MM.1S (cell line): ENCODE measurements at regions not wholly inside any gene's neighbourhood (a gene's known extent, or its start where the extent isn't known, plus 50 kb on each side); places are given as distances from the start of the nearest gene placed in this dataset.

Experiments
- DNase-seq: peaks from one replicate; pipeline ENCODE4 v3.0.0-alpha.2; 2015
- H2AFZ ChIP-seq: fragments of 300-600 bp; sonication (generic); 2 replicates; pipeline ENCODE4 v1.6.0; 2016; ENCODE audit warnings: antibody characterized with exemption, low read length
- H3F3A ChIP-seq: fragments of 300-600 bp; sonication (generic); 2 replicates; pipeline ENCODE4 v1.6.1; 2016; ENCODE audit warnings: mild to moderate bottlenecking, antibody characterized with exemption, low read length, moderate library complexity, mixed read lengths; ENCODE audit not compliant: insufficient read depth
- H3K27ac ChIP-seq: fragments of 300-600 bp; sonication (generic); 2 replicates; pipeline ENCODE4 v1.5.1; 2016; ENCODE audit warnings: mild to moderate bottlenecking, low read length
- H3K27me3 ChIP-seq: fragments of 300-600 bp; sonication (generic); replicated peaks from 2 replicates; pipeline ENCODE4 v1.6.0; 2016; ENCODE audit warnings: low read length; ENCODE audit not compliant: insufficient read depth
- H3K36me3 ChIP-seq: fragments of 300-600 bp; sonication (generic); replicated peaks from 2 replicates; pipeline ENCODE4 v1.6.1; 2016; ENCODE audit warnings: mild to moderate bottlenecking, low read length, mixed read lengths; ENCODE audit not compliant: insufficient read depth
- H3K4me1 ChIP-seq: fragments of 300-600 bp; sonication (generic); 2 replicates; pipeline ENCODE4 v1.6.1; 2016; ENCODE audit warnings: low read length, mixed read lengths
- H3K4me2 ChIP-seq: fragments of 300-600 bp; sonication (generic); 2 replicates; pipeline ENCODE4 v1.6.0; 2016; ENCODE audit warnings: low read depth, low read length
- H3K4me3 ChIP-seq: fragments of 300-600 bp; sonication (generic); 2 replicates; pipeline ENCODE4 v1.5.1; 2016; ENCODE audit warnings: low read length, mixed read lengths
- H3K79me2 ChIP-seq: fragments of 300-600 bp; sonication (generic); 2 replicates; pipeline ENCODE4 v1.6.1; 2016; ENCODE audit warnings: mixed run types, low read length, mixed read lengths
- H3K9ac ChIP-seq: fragments of 300-600 bp; sonication (generic); 2 replicates; pipeline ENCODE4 v1.6.1; 2016; ENCODE audit warnings: low read length, mixed read lengths
- H3K9me2 ChIP-seq: fragments of 300-600 bp; sonication (generic); replicated peaks from 2 replicates; pipeline ENCODE4 v1.6.1; 2016; ENCODE audit warnings: mild to moderate bottlenecking, low read length, mixed read lengths; ENCODE audit not compliant: insufficient read depth
- H3K9me3 ChIP-seq: fragments of 300-600 bp; sonication (generic); replicated peaks from 2 replicates; pipeline ENCODE4 v1.6.1; 2016; ENCODE audit warnings: mild to moderate bottlenecking, low read length, mixed read lengths; ENCODE audit not compliant: insufficient read depth
- H4K20me1 ChIP-seq: fragments of 300-600 bp; sonication (generic); 2 replicates; pipeline ENCODE4 v1.6.1; 2016; ENCODE audit warnings: mild to moderate bottlenecking, low read length, moderate library complexity, mixed read lengths; ENCODE audit not compliant: insufficient read depth
- EZH2 ChIP-seq: fragments of 300-600 bp; sonication (generic); optimal IDR thresholded peaks from 2 replicates; pipeline ENCODE3; 2017; ENCODE audit warnings: low read depth, mild to moderate bottlenecking, antibody characterized with exemption, low read length, mixed read lengths
- EZH2phosphoT487 ChIP-seq: fragments of 300-600 bp; sonication (generic); IDR thresholded peaks from 2 replicates; pipeline ENCODE4 v1.6.1; 2018; ENCODE audit warnings: antibody characterized with exemption, low read length
- TF ChIP-seq, protein P1 (sequence below): fragments of 300-600 bp; sonication (generic); IDR thresholded peaks from 2 replicates; pipeline ENCODE4 v1.5.1; 2016; ENCODE audit warnings: antibody characterized with exemption, low read length, mixed read lengths

GRCh38 chr16:79871906-79872305 lies 271.4 kb upstream of the MAF start:
- Histone ChIP-seq H3K4me1 (peaks cover 17% of the 10 kb centered on the region), H2AFZ (no peak overlapping the region), H3K27me3 (no peaks in the 10 kb centered on the region), H3K79me2 (no peaks in the 10 kb centered on the region), H3K4me2 (no peak overlapping the region), H3K4me3 (no peak overlapping the region), H3K36me3 (no peaks in the 10 kb centered on the region), H3K9me3 (no peaks in the 10 kb centered on the region), H3F3A (no peaks in the 10 kb centered on the region), H3K9me2 (no peaks in the 10 kb centered on the region), H3K27ac (no peak overlapping the region), H4K20me1 (no peaks in the 10 kb centered on the region), H3K9ac (no peak overlapping the region)
- no peak for TF ChIP-seq EZH2
- no peak for TF ChIP-seq EZH2phosphoT487
- TF ChIP-seq, protein P1, sequence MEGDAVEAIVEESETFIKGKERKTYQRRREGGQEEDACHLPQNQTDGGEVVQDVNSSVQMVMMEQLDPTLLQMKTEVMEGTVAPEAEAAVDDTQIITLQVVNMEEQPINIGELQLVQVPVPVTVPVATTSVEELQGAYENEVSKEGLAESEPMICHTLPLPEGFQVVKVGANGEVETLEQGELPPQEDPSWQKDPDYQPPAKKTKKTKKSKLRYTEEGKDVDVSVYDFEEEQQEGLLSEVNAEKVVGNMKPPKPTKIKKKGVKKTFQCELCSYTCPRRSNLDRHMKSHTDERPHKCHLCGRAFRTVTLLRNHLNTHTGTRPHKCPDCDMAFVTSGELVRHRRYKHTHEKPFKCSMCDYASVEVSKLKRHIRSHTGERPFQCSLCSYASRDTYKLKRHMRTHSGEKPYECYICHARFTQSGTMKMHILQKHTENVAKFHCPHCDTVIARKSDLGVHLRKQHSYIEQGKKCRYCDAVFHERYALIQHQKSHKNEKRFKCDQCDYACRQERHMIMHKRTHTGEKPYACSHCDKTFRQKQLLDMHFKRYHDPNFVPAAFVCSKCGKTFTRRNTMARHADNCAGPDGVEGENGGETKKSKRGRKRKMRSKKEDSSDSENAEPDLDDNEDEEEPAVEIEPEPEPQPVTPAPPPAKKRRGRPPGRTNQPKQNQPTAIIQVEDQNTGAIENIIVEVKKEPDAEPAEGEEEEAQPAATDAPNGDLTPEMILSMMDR: no peak
- no peak for DNase-seq

DNA sequence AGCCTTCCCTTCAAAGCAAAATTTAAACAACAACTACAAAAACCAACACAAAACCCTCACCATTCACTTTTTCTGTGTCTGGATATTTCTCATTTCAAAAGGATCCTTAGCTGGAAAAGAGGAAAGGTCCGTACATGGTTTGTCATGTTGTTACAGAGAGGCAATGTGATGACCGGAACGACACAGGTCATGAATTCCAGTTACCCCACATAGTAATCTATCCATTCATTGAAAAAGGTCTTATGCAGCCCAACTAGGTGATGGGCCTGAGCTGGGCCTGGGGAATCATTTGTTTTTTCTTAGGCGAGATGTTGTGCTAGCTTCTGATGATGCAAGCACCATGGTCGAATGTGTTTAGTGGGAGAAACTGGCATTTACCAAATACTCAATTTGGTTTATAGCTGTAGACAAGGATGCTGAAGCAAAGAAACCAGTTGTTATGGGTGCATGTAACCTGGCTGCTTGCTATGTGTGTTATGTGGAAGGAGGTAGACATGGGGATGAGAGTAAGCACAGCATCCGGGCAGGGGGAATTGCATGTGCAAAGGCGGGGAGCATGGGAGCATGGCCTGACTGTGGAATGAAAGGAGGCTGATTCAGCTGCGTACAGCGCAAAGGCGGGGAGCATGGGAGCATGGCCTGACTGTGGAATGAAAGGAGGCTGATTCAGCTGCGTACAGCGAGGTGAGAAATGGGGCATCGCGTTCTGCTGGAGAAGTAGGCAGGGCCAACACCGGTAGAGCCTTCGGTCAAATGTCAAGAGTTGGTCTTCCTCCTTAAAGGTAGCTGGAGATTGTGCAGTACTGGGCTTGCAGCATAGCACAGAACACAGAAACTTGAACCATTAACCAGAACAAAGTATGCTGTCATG lies 269.7 kb upstream of the MAF start:
- H3K4me2 ChIP-seq: no peak overlapping the region
- no peaks in the 10 kb centered on the region for H4K20me1 ChIP-seq
- no peaks in the 10 kb centered on the region for H3F3A ChIP-seq
- no peak overlapping the region for H2AFZ ChIP-seq
- no peak for TF ChIP-seq EZH2phosphoT487
- TF ChIP-seq, protein P1: no peak
- TF ChIP-seq EZH2: no peak
- peaks cover 2% of the 10 kb centered on the region for H3K4me1 ChIP-seq
- no peaks in the 10 kb centered on the region for H3K36me3 ChIP-seq
- DNase-seq: no peak
- no peaks in the 10 kb centered on the region for H3K9me2 ChIP-seq
- no peak overlapping the region for H3K4me3 ChIP-seq
- H3K27me3 ChIP-seq: no peaks in the 10 kb centered on the region
- H3K79me2 ChIP-seq: no peaks in the 10 kb centered on the region
- H3K9ac ChIP-seq: no peak overlapping the region
- H3K27ac ChIP-seq: no peak overlapping the region
- no peaks in the 10 kb centered on the region for H3K9me3 ChIP-seq

DNA sequence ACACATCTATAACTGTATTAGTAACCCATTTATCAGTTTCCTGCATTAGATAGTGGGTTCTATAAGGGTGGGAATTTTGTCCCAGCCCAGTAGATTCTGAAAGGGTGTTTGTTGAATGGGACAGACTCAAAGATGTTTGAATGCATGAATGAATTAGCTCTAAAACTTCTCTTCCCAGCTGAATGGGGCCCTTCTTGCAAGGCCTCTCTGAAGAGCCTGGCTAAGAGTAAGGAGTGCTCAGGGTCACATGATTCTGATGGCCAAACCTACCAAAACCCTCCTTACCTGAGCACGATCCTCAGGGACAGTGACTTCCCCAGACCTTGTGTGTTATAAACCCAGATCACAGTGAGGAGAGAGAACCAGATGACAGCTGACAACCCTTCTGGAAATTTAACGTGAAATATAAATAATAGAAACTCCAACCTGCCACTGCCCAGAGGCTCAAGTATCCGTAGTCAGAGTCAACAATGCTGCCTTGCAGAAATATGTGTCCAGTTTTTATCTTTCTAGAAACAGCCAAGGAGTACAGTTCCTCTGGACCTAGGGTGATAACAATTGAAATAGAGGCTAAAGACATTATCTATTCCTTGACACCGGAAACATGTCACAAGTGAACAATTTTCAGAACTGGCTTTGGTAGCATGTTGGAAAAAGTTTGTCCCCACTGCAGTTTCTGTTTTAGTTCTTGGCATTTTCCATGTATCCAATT lies 268.9 kb upstream of the MAF start:
- Histone ChIP-seq H3K27me3 (no peaks in the 10 kb centered on the region), H3K9me2 (no peaks in the 10 kb centered on the region), H3K4me3 (no peak overlapping the region), H2AFZ (no peak overlapping the region), H3F3A (no peaks in the 10 kb centered on the region), H3K36me3 (no peaks in the 10 kb centered on the region), H3K9ac (no peak overlapping the region), H3K4me2 (no peak overlapping the region), H4K20me1 (no peaks in the 10 kb centered on the region), H3K4me1 (no peaks in the 10 kb centered on the region), H3K79me2 (no peaks in the 10 kb centered on the region), H3K9me3 (no peaks in the 10 kb centered on the region), H3K27ac (no peak overlapping the region)
- TF ChIP-seq EZH2: no peak
- TF ChIP-seq, protein P1: no peak
- TF ChIP-seq EZH2phosphoT487: no peak
- DNase-seq: no peak
